ENCODE measurements at regions not wholly inside any gene's neighbourhood (a gene's known extent, or its start where the extent isn't known, plus 50 kb on each side); places are given as distances from the start of the nearest gene placed in this dataset.

GRCh38 chr13:50514249-50514648, 329.2 kb downstream of the DLEU7 start:
- TF ChIP-seq, protein P1, sequence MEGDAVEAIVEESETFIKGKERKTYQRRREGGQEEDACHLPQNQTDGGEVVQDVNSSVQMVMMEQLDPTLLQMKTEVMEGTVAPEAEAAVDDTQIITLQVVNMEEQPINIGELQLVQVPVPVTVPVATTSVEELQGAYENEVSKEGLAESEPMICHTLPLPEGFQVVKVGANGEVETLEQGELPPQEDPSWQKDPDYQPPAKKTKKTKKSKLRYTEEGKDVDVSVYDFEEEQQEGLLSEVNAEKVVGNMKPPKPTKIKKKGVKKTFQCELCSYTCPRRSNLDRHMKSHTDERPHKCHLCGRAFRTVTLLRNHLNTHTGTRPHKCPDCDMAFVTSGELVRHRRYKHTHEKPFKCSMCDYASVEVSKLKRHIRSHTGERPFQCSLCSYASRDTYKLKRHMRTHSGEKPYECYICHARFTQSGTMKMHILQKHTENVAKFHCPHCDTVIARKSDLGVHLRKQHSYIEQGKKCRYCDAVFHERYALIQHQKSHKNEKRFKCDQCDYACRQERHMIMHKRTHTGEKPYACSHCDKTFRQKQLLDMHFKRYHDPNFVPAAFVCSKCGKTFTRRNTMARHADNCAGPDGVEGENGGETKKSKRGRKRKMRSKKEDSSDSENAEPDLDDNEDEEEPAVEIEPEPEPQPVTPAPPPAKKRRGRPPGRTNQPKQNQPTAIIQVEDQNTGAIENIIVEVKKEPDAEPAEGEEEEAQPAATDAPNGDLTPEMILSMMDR (IDR thresholded peaks at IDR 0.05; ENCODE audit: borderline replicate concordance, extremely low read depth, low read length, poor library complexity, severe bottlenecking), result no peak
- TF ChIP-seq EZH2 (IDR thresholded peaks at IDR 0.05; ENCODE audit: borderline replicate concordance, low read depth, low read length, severe bottlenecking), result no peak
